ENCODE measurements at regions not wholly inside any gene's neighbourhood (a gene's known extent, or its start where the extent isn't known, plus 50 kb on each side); places are given as distances from the start of the nearest gene placed in this dataset.

DNA sequence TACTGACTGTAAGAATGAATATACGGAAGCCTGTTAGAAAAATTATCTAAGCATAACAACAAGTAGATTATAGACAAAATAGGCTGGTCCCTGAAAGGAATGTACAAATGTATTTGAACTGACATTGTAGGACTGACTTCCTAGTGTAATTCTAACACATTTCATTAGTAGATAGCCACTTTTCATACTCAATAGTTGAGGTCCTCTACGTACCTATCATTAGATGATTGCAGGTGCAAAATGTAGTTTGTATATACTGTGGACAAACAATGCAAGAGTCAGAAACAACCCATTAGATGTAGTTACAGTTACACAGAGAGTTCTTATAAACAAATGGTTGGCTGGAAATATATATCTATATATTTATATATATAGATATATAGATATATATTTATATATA is 402.3 kb upstream of the SLITRK6 start:
- no peak for DNase-seq

DNA sequence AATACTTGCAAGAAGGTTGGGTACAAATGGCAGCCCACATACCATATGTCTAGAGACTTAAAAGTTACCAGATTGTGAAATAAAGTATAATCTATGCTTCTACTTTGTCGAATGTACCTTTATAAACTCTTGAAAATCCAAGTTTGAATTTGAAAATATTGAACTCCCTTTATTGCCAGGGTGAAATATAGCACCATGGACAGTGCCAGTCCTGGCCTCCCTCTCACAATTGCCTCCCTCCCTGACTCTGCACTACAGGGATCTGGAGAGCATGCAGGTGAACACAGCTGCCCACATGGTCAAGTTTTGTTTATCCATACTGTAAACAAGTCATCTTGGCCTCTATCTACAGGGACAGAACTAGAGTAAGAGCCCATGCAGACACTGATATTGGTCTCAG is 394.1 kb upstream of the SLITRK6 start:
- DNase-seq, result peak in 1 of 3 donors; percentile 11

DNA sequence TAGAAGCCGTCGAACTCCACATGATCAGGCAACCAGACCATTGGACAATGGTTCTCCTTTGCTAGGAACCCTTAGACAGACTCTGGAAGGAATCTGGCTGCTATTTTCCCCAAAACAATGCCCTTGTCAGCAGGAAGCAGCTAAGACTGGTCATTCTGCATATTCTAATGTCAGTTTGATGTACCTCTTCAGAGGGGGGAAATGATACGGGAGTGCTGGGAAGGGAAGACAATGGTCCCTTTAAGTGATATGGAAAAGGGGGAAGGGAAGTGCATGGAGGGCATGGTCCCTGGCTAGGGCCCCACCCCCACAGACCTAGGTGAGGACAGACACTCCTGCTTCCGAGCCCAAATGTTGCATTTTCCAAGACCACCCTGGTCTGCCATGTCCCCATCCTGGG is 389.0 kb upstream of the SLITRK6 start:
- DNase-seq, result no peak

DNA sequence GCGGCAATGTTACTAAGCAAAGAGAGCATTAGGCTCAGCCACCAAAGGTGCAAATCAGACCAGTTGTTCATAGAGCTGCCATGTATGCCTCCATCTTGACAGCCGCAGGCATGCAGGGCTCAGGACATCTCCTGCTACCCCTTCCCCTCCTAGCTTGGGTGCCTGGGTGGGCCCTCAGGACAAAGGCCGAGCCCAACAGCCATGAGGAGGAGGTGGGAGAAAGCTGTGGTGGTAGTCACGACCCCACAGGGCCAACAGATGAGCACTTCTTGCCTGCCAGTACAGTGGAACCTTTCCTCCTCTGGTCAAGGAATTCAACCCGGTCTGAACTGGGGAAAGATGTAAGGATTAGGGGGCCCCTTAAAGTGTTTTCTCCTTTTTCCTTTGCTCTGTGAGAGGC is 386.4 kb upstream of the SLITRK6 start:
- no peak for DNase-seq

DNA sequence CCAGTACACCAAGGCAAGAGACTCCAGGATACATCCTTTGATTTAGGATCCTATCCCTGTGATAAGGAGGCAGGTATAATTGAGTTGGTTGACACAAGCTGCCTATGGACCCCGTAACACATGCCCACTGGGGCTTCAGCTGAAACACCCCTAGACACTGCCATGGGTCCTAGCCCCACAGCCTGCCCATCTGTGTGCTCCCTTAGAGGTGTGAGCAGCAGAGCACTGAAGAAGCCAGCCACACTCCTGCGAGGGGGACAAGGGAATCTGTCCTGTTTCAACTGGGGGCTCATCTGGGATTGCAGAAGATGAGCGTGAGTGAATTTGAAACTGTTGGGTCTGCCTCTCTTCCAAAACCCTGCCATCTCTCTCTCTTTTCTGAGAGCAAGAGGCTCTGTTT is 385.9 kb upstream of the SLITRK6 start:
- no peak for DNase-seq

DNA sequence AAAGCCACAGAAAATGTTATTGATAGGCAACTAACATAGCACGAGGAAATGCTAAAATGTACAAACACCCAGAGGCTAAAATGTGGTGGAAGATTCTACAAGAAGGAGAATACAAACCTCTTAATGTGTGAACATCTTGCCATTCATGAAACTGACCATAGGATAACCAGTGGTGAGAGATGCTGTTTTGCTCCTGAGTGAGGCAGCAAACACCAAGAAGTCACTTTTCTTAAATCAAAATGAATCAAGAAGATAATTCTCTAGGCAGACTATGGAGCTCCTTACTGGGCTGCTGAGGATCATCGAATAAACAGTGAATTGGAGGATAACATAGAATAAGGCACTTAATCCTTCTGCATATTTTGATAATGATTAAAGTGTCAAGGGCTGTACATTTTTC is 375.4 kb upstream of the SLITRK6 start:
- DNase-seq, result peak; percentile 0 to 19 (median 2)

DNA sequence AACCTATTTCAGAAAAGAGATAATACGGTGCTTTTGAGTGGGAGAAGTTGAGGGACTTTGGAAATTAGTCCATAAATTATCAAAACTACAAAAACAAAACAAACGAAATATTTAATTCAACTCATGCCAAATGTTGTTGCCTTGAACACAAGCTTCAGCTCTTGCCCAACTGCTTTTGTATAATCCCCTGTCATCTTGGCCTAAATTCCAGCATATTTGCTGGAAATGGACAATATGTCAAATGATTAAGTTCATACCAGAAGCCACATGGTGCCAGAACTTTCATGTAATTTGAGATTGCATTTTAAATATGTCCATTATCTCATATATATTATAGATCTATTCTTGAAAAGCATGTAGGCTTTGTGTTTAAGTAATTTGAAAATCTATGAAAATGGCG is 373.7 kb upstream of the SLITRK6 start:
- DNase-seq, result no peak

DNA sequence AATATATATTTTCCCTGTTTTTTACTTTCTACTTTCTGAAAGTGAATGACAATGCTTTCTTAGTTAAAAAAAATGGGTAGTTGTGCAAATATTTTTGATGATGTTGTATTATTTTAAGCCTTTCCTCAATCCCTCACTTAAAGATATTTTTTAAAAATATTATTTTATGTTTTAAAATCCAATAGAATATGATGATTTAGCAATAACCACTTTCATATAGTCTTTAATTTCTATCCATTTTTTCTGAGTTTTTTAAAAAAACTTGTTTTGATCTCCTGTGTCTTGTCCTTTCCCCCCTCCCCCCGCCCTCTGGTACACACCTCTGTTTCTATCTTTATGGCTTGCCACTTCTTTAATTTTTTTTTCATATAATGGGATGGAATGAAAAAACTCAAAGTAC is 362.0 kb upstream of the SLITRK6 start:
- DNase-seq, result no peak

DNA sequence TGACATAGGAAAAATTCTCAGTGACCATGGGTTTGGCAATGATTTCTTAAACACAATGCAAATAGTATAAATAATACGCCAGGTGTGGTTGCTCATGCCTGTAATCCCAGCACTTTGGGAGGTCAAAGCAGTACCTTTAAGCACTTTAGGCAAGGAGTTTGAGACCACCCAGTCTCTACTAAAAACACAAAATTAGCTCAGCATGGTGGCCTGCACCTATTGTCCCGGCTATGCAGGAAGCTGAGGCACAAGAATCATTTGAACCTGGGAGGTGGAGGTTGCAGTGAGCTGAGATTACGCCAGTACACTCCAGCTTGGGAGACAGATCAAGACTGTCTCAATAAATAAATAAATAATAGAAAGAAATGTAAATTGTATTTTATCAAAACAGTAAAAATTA is 356.5 kb upstream of the SLITRK6 start:
- no peak for DNase-seq

DNA sequence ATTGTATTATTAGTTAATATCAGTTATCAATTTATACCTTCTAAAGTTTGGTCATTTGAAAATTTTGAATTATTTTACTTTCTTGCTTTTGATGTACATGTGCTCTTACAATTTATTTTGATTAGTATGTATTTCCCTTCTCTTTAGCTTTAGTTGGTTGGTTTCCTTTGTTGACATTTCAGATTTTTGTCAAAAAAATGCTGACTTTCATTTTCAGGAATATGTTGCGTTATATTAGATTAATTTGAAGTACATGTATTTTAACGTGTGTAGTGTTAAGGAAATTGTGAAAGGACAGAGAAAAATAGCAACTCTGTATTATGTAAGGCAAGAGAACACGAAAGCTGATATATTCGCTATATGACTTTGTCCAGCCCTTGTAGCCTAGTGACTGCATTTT is 342.9 kb upstream of the SLITRK6 start:
- DNase-seq, result no peak

DNA sequence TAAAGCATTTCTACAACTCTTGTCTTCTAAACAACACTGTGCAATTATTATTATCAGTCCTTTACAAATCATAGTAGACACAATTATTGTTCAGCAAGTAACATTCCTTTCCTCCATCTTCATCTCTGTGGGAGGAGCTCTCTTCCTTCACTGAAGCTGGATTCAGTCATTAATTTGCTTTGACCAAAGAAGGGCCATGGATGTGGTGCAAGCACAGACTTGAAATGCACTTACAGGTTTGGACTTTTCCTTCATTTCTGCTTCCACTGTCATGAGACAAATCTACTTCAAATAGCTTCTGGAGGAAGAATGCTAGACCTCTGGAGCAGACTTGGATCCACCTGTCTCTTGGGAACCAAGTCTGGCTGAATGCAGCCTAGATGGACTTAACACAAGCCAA is 336.6 kb upstream of the SLITRK6 start:
- peak in 1 of 3 donors; percentile 10 for DNase-seq

DNA sequence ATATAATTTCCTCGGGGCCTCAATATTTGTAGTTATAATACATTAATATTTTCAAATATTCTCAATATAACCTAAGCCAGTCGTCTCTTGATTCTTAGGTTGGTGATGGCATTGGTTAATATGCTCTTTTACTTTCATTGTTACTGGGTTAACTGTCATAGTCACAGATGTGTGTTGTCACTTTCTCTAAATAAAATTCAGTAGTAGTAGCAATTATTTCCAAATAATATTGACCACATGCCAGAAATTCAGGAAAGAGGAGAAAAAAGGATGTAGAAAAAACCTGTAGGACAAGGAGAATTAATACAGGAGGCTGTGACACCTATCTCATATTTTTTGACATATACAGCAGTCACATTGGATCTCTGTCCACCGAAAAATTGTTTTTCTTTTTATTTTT is 322.7 kb upstream of the SLITRK6 start:
- no peak for DNase-seq

DNA sequence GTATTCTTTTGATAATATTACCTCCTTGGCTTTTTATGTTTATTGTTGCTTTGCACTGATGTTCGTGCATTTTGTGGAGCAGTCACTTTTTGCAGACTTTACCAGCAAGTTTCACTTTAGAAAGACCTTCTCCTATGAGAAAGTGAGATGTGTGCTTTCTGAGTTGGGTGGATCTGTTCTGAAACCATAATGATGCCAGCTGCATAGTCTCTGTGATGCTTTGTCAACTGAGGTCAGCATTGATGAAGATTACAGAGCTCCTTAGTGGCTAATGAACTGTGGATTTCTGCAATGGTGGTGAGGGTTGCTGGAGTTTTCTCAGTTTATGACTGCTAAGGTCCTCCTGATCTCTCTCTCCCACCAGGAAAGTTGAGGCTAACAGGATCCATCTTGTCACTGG is 309.9 kb upstream of the SLITRK6 start:
- DNase-seq, result no peak

DNA sequence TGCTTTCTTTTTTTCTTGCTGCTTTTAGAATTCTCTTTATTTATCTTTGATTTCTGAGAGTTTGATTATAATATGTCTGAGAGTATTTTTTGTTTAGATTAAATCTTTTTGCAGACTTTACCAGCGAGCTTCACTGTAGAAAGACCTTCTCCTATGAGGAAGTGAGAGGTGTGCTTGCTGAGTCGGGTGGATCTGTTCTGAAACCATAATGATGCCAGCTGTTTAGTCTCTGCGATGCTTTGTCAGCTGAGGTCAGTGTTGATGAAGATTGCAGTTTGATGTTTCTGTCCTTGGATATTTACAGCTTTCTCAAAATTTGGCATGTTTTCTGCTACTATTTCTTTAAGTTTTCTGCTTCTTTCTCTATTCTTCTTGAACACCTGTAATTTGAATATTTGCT is 309.1 kb upstream of the SLITRK6 start:
- no peak for DNase-seq

DNA sequence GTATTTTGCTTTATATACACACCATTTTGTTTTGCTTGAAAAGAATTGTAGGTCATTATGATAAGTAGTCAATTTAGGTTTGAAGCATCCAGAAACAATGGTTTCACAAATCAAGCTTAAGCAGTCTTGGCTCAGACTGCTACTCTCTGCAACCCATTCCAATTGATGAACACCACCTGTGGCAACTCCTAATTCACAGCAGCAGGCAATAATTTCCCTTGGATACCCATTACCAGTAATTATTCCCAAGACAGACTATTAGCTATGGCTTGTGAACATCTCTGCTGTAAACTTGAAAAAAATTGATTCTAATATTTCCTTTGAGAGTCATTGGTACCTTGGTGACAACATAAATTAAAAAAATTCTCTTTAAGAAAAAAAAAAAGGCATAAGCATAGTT is 299.3 kb upstream of the SLITRK6 start:
- peak in 1 of 3 donors; percentile 11 for DNase-seq

DNA sequence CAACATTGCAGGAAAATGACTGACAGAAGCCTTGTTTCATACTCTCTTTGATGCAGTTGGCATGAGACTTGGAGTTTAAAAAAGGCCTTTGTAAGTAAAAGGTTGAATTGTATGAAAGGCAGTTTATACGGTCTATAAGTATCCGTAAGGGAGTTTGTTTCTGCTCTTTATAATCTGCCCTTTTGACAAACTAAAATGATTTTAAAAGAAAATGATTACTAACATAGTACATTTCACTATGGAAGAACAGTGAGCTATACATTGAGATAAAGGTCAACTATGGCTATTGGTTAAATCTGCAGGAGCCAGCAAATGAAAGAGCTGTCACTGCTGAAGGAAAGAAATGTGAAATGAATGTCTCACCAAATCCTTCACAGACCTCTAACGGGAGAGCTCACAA is 296.1 kb upstream of the SLITRK6 start:
- DNase-seq, result no peak

DNA sequence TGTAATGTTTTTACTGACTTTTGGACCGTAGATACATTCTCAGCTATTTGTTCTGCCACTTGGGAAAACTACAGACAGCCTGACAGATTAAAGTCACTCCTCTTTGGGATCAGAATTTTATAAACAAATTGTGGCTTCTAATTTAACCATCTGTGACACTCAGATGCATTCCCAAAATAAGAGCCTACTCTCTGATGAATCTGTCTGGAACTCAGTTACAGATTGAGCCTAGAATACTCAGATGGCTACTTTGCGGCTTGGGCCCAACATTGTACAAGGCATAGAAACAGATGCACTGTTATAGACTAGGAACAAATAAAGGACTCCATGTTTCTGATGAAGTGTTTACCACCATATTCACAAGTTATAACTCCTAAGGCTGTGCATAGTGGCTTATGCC is 291.0 kb upstream of the SLITRK6 start:
- DNase-seq, result no peak

DNA sequence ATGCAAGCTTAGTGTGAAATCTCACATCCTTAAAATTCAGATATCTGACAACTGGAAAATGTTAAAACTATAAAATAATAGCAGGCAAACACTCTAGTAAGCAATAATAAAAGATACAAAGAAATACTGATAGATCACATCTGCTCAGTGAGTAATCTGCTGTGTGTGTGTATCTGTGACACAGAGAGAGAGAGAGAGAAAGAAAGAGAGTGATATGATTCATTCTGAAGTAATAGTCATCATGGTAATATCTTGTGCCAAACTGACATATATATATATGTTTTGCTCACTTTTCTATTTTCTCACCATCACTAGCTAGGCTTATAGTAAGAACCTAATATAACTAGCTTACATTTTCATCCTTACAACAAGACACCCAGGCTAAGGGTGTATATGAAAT is 288.0 kb upstream of the SLITRK6 start:
- no peak for DNase-seq

DNA sequence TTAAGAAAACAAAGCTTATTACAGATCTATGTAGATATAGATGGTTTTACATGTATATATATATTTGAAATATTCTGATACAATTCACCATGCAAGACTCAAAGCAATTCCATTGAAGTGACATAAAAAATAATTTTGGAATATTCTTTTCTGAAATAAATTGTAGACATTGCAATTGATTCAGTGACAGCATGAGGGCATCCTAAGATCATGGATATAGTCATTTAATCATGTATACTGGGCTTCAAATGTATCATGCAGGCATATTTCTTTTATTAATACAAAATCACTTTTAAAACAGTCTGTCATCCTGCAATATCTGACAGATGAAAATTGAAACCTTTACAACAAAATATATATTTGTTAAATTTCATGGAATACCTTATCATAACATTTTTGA is 286.7 kb upstream of the SLITRK6 start:
- no peak for DNase-seq

DNA sequence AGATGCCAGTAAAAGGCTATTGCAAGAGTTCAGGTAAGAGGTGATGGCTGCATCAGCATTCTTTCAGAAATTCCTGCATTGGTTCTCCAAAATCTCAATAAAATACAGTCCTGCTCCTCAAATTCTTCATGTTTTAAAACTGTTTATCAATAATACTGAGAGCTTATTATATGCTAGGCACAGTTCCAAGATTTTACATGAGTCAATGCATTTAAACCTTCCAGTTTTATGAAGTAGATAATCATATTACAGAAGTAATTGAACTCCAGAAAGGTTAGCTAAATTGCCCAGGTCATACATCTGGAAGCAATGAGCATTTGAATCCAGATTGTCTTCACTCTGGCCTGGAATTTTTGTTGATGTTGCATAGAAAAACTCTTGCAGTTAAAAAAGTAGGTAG is 282.9 kb upstream of the SLITRK6 start:
- no peak for DNase-seq

DNA sequence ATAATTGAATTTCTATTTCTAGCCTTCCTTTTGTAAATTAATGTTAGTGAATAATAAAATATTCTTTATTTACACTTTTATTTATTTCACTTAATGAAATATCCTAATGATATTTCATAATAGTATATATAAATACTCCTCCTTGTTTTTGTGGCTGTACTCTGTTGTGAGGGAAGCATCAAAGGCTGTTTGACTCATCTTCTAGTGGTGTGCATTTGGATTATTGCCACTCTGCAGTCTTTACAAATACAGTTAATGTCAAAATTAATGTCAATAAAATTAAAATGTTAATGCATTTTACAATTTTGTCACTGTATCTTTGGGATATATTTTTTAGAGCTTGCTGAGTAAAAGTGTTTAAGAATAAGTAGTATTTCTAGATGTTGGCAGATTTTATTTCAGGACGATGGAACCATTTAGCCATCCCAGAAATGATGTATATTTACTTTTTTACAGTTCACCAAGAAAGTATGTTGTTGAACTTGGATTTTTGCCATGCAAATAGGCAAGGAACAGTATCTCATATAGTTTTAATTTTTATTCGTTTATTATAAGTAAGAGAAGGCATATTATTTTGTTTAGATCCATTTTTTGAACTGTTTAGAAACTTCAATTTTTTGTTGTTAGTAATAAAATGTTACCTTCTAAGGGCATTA is 281.2 kb upstream of the SLITRK6 start:
- DNase-seq, result no peak

DNA sequence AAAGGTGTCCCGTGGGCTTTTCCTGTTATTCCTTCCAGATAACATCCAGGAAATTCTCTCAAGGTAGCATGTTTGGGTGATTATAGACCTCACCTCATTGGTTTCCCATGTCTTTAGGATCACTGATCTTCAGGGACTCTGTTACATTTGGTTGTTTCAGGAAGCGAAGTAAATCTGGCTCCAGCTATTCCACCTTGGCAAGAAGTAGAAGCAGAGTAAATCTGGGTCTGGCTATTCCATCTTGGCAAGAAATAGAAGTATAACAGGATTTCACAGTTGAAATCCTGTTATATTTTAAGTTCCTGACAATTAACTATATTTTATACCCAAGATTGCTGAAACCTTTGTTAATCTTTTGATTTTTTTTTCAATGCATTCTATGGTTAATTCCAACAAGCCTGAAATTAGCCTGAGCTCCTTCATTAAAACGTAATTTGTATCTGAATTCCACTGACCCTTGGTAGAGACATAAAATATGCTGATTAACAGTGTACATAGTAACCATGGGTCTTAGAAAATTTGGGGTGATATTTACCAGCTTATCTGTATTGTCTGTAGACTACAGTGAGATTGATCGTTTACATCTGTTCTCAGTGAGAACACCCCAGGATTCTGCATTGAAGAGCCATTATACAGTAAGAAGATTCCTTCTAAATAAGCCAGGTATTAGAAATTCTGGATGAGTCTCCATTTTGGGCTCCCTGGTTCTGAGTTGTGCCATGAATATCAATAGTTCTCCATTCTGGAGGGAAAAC is 267.6 kb upstream of the SLITRK6 start:
- peak in 2 of 3 donors; percentile 24 to 46 for DNase-seq

DNA sequence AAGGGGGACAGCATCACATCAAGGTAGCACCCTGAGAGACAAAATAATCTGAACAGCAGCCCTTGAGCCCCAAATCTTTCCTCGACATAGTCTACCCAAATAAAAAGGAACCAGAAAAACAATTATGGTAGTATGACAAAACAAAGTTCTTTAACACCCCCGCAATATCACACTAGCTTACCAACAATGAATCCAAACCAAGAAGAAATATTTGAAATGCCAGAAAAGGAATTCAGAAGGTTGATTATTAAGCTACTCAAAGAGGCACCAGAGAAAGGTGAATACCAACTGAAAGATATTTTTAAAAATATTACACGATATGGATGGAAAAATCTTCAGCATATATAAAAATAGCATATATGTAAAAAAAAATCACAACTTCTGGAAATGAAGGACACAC is 252.9 kb upstream of the SLITRK6 start:
- no peak for DNase-seq
